ENCODE measurements at regions not wholly inside any gene's neighbourhood (a gene's known extent, or its start where the extent isn't known, plus 50 kb on each side); places are given as distances from the start of the nearest gene placed in this dataset.
"Not testable (repeated sequence)": the region's sequence is repeated elsewhere in the genome, so short reads cannot be mapped to it uniquely, and the experiment has no call there.

DNA sequence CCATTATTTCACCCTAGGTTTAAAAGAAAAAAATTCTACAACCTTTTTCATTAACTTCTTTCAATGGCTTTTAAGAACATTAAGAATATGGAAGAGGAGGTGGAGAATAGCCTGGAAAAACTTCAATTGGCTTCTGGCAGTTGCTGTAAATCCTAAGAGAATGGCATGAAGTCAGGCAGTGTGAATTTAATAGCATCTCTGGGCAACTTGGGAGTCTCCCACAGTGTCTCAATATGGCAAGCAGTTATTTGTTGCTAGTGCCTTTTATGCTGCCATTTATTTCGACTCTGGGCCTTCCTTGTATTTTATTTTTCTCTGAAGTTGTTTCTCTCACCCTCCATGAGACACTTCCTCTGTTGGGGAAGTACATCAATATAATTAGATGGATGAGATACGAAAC is 322.1 kb downstream of the CBLL2 start:
- Mint-ChIP-seq H3K27ac (no peak overlapping the region), H3K4me3 (no peak overlapping the region), H3K4me1 (no peaks in the 10 kb centered on the region), H3K36me3 (no peaks in the 10 kb centered on the region), H3K9me3 (peaks cover 0 to 3% (median 0%) of the 10 kb centered on the region in 11 donors), H3K27me3 (no peaks in the 10 kb centered on the region)
- Histone ChIP-seq H3K27ac (ENCODE audit: low read depth, low read length) (no peak overlapping the region), H3K4me3 (ENCODE audit: low read length) (no peak overlapping the region), H3K9me3 (ENCODE audit: control insufficient read depth in 2 of 3, low read length in 3 of 3) (no peaks in the 10 kb centered on the region), H3K27me3 (ENCODE audit: control insufficient read depth in 2 of 2, insufficient read depth in 2 of 2, low read length in 2 of 2) (no peaks in the 10 kb centered on the region), H3K36me3 (ENCODE audit: control insufficient read depth in 2 of 3, insufficient read depth in 3 of 3, low read length in 3 of 3) (no peaks in the 10 kb centered on the region), H3K4me1 (ENCODE audit: control insufficient read depth in 2 of 2, insufficient read depth in 2 of 2, low read length in 2 of 2) (no peaks in the 10 kb centered on the region)
- DNase-seq = no peak
- POLR2A ChIA-PET = no interaction called here
- intact Hi-C loops (cut with micrococcal nuclease) = no loop called here
- ATAC-seq = no peak
- CTCF ChIA-PET = no interaction called here

DNA sequence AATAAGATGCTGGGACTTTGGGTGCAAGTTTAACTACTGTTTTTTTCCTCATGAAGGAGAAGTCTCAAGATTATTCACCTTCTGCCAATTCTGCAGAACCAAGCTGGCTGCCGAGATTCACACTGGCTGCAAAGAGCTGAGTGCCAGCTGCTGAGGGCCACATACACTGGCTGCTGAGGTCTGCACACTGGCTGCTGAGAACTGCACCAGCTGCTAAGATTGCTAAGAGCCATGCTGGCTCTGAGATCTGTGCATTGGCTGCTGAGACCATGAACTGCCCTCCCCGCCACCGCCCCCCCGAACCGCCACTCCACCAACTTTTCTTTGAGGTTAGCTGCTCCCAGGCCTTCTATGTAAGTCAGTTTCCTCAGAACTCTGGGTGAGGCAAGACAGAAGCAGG is 330.3 kb downstream of the CBLL2 start:
- intact Hi-C loops (cut with micrococcal nuclease) = no loop called here
- H3K36me3 ChIP-seq (ENCODE audit: control insufficient read depth in 2 of 3, insufficient read depth in 3 of 3, low read length in 3 of 3) = no peaks in the 10 kb centered on the region
- Mint-ChIP-seq H3K36me3 (no peaks in the 10 kb centered on the region), H3K4me1 (no peaks in the 10 kb centered on the region), H3K4me3 (no peak overlapping the region), H3K9me3 (peaks cover 0 to 6% (median 3%) of the 10 kb centered on the region in 11 donors), H3K27ac (no peak overlapping the region), H3K27me3 (no peaks in the 10 kb centered on the region)
- H3K9me3 ChIP-seq (ENCODE audit: control insufficient read depth in 2 of 3, low read length in 3 of 3) = no peaks in the 10 kb centered on the region
- no peak overlapping the region for H3K4me3 ChIP-seq (ENCODE audit: low read length)
- no peak for DNase-seq
- H3K27ac ChIP-seq (ENCODE audit: low read depth, low read length) = no peak overlapping the region
- no peaks in the 10 kb centered on the region for H3K4me1 ChIP-seq (ENCODE audit: control insufficient read depth in 2 of 2, insufficient read depth in 2 of 2, low read length in 2 of 2)
- ChIA-PET CTCF (no interaction called here), POLR2A (no interaction called here)
- no peaks in the 10 kb centered on the region for H3K27me3 ChIP-seq (ENCODE audit: control insufficient read depth in 2 of 2, insufficient read depth in 2 of 2, low read length in 2 of 2)
- ATAC-seq = no peak

DNA sequence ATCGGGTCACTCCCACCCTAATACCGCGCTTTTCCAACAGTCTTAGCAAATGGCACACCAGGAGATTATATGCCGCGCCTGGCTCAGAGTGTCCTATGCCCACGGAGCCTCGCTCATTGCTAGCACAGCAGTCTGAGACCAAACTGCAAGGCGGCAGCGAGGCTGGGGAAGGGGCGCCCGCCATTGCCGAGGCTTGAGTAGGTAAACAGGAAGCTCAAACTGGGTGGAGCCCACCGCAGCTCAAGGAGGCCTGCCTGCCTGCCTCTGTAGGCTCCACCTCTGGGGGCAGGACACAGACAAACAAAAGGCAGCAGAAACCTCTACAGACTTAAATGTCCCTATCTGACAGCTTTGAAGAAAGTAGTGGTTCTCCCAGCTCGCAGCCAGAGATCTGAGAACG is 336.7 kb downstream of the CBLL2 start:
- peaks cover 0 to 23% (median 5%) of the 10 kb centered on the region in 11 donors for H3K9me3 Mint-ChIP-seq
- H3K4me1 Mint-ChIP-seq; POLR2A ChIA-PET; H3K27ac ChIP-seq (ENCODE audit: low read depth, low read length); H3K36me3 Mint-ChIP-seq; H3K27ac Mint-ChIP-seq; H3K27me3 ChIP-seq (ENCODE audit: control insufficient read depth in 2 of 2, insufficient read depth in 2 of 2, low read length in 2 of 2); H3K9me3 ChIP-seq (ENCODE audit: control insufficient read depth in 2 of 3, low read length in 3 of 3); H3K4me1 ChIP-seq (ENCODE audit: control insufficient read depth in 2 of 2, insufficient read depth in 2 of 2, low read length in 2 of 2); intact Hi-C loops (cut with micrococcal nuclease); H3K36me3 ChIP-seq (ENCODE audit: control insufficient read depth in 2 of 3, insufficient read depth in 3 of 3, low read length in 3 of 3); H3K4me3 Mint-ChIP-seq; CTCF ChIA-PET; DNase-seq; H3K27me3 Mint-ChIP-seq; H3K4me3 ChIP-seq (ENCODE audit: low read length); ATAC-seq: not testable (repeated sequence)

GRCh38 chrX:22616867-22617266 is 344.2 kb downstream of the CBLL2 start:
- Mint-ChIP-seq H3K4me1 (no peaks in the 10 kb centered on the region), H3K9me3 (peaks cover 0 to 7% (median 0%) of the 10 kb centered on the region in 11 donors), H3K27me3 (no peaks in the 10 kb centered on the region), H3K4me3 (no peak overlapping the region), H3K36me3 (peaks cover 0 to 6% (median 0%) of the 10 kb centered on the region in 5 donors), H3K27ac (no peak overlapping the region)
- intact Hi-C loops (cut with micrococcal nuclease) = no loop called here
- no peaks in the 10 kb centered on the region for H3K36me3 ChIP-seq (ENCODE audit: control insufficient read depth in 2 of 3, insufficient read depth in 3 of 3, low read length in 3 of 3)
- ChIA-PET POLR2A (no interaction called here), CTCF (no interaction called here)
- DNase-seq (no peak), ATAC-seq (no peak)
- no peaks in the 10 kb centered on the region for H3K9me3 ChIP-seq (ENCODE audit: control insufficient read depth in 2 of 3, low read length in 3 of 3)
- no peak overlapping the region for H3K27ac ChIP-seq (ENCODE audit: low read depth, low read length)
- H3K27me3 ChIP-seq (ENCODE audit: control insufficient read depth in 2 of 2, insufficient read depth in 2 of 2, low read length in 2 of 2) = no peaks in the 10 kb centered on the region
- H3K4me1 ChIP-seq (ENCODE audit: control insufficient read depth in 2 of 2, insufficient read depth in 2 of 2, low read length in 2 of 2) = no peaks in the 10 kb centered on the region
- H3K4me3 ChIP-seq (ENCODE audit: low read length) = no peak overlapping the region

GRCh38 chrX:22627576-22627975 is 354.9 kb downstream of the CBLL2 start:
- Histone ChIP-seq H3K27ac (ENCODE audit: low read depth, low read length) (no peak overlapping the region), H3K36me3 (ENCODE audit: control insufficient read depth in 2 of 3, insufficient read depth in 3 of 3, low read length in 3 of 3) (no peaks in the 10 kb centered on the region), H3K9me3 (ENCODE audit: control insufficient read depth in 2 of 3, low read length in 3 of 3) (no peaks in the 10 kb centered on the region), H3K4me3 (ENCODE audit: low read length) (no peak overlapping the region), H3K27me3 (ENCODE audit: control insufficient read depth in 2 of 2, insufficient read depth in 2 of 2, low read length in 2 of 2) (no peaks in the 10 kb centered on the region), H3K4me1 (ENCODE audit: control insufficient read depth in 2 of 2, insufficient read depth in 2 of 2, low read length in 2 of 2) (no peaks in the 10 kb centered on the region)
- H3K27ac Mint-ChIP-seq = no peak overlapping the region
- ChIA-PET CTCF (no interaction called here), POLR2A (no interaction called here)
- peaks cover 0 to 2% (median 0%) of the 10 kb centered on the region in 11 donors for H3K9me3 Mint-ChIP-seq
- H3K27me3 Mint-ChIP-seq = no peaks in the 10 kb centered on the region
- DNase-seq (no peak), ATAC-seq (no peak)
- H3K4me1 Mint-ChIP-seq = no peaks in the 10 kb centered on the region
- intact Hi-C loops (cut with micrococcal nuclease) = no loop called here
- no peaks in the 10 kb centered on the region for H3K36me3 Mint-ChIP-seq
- no peak overlapping the region for H3K4me3 Mint-ChIP-seq

DNA sequence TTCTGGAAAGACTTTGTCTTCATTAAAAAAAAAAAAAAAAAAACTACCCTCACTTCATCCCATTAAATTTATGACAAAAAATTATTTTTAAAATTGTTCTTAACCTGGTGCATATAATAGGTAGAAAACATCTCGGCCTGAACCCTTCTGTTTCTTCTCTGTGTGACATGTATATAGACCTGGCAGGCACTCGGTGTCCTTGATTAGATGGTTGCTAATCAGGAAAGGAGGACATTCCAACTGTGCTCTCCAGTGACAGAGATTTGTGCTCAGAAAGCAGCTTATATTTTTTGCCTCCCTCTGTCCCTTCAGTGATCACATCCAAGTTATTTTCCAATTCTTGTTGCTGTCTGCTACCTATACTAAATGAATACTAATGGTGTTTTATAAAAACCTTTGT is 355.6 kb downstream of the CBLL2 start:
- no peaks in the 10 kb centered on the region for H3K9me3 ChIP-seq (ENCODE audit: control insufficient read depth in 2 of 3, low read length in 3 of 3)
- ChIA-PET POLR2A (no interaction called here), CTCF (no interaction called here)
- no peaks in the 10 kb centered on the region for H3K36me3 Mint-ChIP-seq
- no peak overlapping the region for H3K27ac ChIP-seq (ENCODE audit: low read depth, low read length)
- no peaks in the 10 kb centered on the region for H3K36me3 ChIP-seq (ENCODE audit: control insufficient read depth in 2 of 3, insufficient read depth in 3 of 3, low read length in 3 of 3)
- DNase-seq (no peak), ATAC-seq (no peak)
- intact Hi-C loops (cut with micrococcal nuclease) = no loop called here
- no peaks in the 10 kb centered on the region for H3K27me3 Mint-ChIP-seq
- H3K4me3 ChIP-seq (ENCODE audit: low read length) = no peak overlapping the region
- H3K4me3 Mint-ChIP-seq = no peak overlapping the region
- H3K9me3 Mint-ChIP-seq = peaks cover 0 to 3% (median 0%) of the 10 kb centered on the region in 11 donors
- H3K4me1 ChIP-seq (ENCODE audit: control insufficient read depth in 2 of 2, insufficient read depth in 2 of 2, low read length in 2 of 2) = no peaks in the 10 kb centered on the region
- H3K27me3 ChIP-seq (ENCODE audit: control insufficient read depth in 2 of 2, insufficient read depth in 2 of 2, low read length in 2 of 2) = no peaks in the 10 kb centered on the region
- H3K27ac Mint-ChIP-seq = no peak overlapping the region
- no peaks in the 10 kb centered on the region for H3K4me1 Mint-ChIP-seq

DNA sequence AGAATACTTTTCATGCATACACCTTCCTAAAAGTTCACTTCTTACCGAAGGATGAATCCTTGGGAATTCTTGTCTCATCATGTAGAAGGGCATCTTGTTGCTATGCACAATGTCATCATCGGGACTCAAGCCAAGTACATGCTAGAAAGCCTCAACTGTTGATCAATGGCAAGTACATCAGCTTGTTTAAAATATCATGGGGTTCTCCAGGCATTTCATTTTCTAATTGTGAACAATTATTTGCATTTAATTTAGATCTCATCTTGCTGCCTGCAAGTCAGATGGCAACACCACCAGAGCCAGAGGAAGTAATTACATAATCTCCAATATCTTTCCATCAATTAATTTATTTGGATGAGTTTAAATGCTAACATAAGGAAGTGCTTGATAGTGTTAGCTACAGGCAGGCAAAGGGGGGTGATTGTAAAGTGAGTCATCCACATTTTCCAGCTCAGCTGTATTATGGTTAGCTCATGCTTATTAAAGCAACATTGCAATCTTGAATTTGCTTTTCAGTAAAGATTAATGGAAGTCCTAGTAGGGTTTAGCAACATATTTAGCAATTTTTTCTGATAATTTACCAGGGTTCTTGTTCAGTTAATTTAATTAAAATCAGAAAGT is 356.5 kb downstream of the CBLL2 start:
- no peaks in the 10 kb centered on the region for H3K36me3 Mint-ChIP-seq
- H3K27me3 Mint-ChIP-seq = no peaks in the 10 kb centered on the region
- H3K4me1 Mint-ChIP-seq = no peaks in the 10 kb centered on the region
- ChIA-PET POLR2A (no interaction called here), CTCF (no interaction called here)
- Histone ChIP-seq H3K27me3 (ENCODE audit: control insufficient read depth in 2 of 2, insufficient read depth in 2 of 2, low read length in 2 of 2) (no peaks in the 10 kb centered on the region), H3K36me3 (ENCODE audit: control insufficient read depth in 2 of 3, insufficient read depth in 3 of 3, low read length in 3 of 3) (no peaks in the 10 kb centered on the region), H3K4me1 (ENCODE audit: control insufficient read depth in 2 of 2, insufficient read depth in 2 of 2, low read length in 2 of 2) (no peaks in the 10 kb centered on the region), H3K9me3 (ENCODE audit: control insufficient read depth in 2 of 3, low read length in 3 of 3) (no peaks in the 10 kb centered on the region), H3K4me3 (ENCODE audit: low read length) (no peak overlapping the region), H3K27ac (ENCODE audit: low read depth, low read length) (no peak overlapping the region)
- intact Hi-C loops (cut with micrococcal nuclease) = no loop called here
- ATAC-seq = no peak
- H3K9me3 Mint-ChIP-seq = peaks cover 0 to 3% (median 0%) of the 10 kb centered on the region in 11 donors
- no peak overlapping the region for H3K27ac Mint-ChIP-seq
- no peak overlapping the region for H3K4me3 Mint-ChIP-seq
- DNase-seq = no peak

All from naive thymus-derived CD4-positive, alpha-beta T cell (primary cell).